HEK293 (cell line): ENCODE measurements at regions not wholly inside any gene's neighbourhood (a gene's known extent, or its start where the extent isn't known, plus 50 kb on each side); places are given as distances from the start of the nearest gene placed in this dataset.

ENCODE experiments used
- HOXA7 ChIP-seq: sonication (generic); formaldehyde crosslinking; IDR thresholded peaks from 2 replicates; pipeline ENCODE4 v1.8.1; 2022; ENCODE audit warnings: missing genetic modification reagents, borderline replicate concordance
- KLF9 ChIP-seq: fragments of 450-650 bp; formaldehyde crosslinking; IDR thresholded peaks from 2 replicates; pipeline ENCODE4 v1.5.1; 2016; ENCODE audit warnings: missing biosample characterization, missing genetic modification characterization, low read depth
- ZNF23 ChIP-seq: fragments of 450-650 bp; formaldehyde crosslinking; IDR thresholded peaks from 2 replicates; pipeline ENCODE4 v1.5.1; 2016; ENCODE audit warnings: missing biosample characterization, missing genetic modification characterization, borderline replicate concordance
- ZNF292 ChIP-seq: fragments of 450-650 bp; formaldehyde crosslinking; IDR thresholded peaks from 2 replicates; pipeline ENCODE4 v1.5.1; 2016; ENCODE audit warnings: low read depth, missing biosample characterization, missing genetic modification characterization, borderline replicate concordance
- TF ChIP-seq, protein P1 (sequence below): fragments of 450-650 bp; formaldehyde crosslinking; IDR thresholded peaks from 2 replicates; pipeline ENCODE4 v1.5.1; 2016; ENCODE audit warnings: missing biosample characterization, missing genetic modification characterization

DNA sequence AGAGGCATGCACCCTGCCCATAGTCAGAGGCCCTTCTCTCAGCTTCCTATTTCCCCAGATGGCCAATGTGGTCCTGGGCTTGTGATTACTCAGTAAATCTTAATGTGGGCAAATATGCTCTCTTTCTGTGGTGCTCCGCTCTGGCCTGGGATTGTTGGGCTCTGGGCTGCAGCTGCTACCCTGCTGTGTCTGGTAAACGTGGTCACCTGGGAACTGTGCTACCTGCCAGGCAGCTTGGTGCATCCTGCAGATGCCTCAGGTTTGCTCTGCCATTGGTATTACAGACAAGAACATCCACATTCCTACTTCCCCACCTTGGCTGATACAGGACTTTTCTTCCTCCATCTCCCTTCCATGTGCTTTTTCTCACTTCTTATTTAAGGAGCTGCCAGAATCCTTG, 611.5 kb upstream of the IMPG1 start:
- TF ChIP-seq ZNF23 (tag by site-specific recombination) (no peak), KLF9 (tag by site-specific recombination) (no peak), HOXA7 (no peak), ZNF292 (tag by site-specific recombination) (no peak)
- TF ChIP-seq, protein P1, sequence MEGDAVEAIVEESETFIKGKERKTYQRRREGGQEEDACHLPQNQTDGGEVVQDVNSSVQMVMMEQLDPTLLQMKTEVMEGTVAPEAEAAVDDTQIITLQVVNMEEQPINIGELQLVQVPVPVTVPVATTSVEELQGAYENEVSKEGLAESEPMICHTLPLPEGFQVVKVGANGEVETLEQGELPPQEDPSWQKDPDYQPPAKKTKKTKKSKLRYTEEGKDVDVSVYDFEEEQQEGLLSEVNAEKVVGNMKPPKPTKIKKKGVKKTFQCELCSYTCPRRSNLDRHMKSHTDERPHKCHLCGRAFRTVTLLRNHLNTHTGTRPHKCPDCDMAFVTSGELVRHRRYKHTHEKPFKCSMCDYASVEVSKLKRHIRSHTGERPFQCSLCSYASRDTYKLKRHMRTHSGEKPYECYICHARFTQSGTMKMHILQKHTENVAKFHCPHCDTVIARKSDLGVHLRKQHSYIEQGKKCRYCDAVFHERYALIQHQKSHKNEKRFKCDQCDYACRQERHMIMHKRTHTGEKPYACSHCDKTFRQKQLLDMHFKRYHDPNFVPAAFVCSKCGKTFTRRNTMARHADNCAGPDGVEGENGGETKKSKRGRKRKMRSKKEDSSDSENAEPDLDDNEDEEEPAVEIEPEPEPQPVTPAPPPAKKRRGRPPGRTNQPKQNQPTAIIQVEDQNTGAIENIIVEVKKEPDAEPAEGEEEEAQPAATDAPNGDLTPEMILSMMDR: no peak
